Stimulated activated CD8-positive, alpha-beta memory T cell treated with anti-CD3 and anti-CD28 coated beads, Interleukin-12 subunit alpha, Interleukin-12 subunit beta, amount 100 ng/mL, for 1 hour (primary cell): ENCODE measurements at regions not wholly inside any gene's neighbourhood (a gene's known extent, or its start where the extent isn't known, plus 50 kb on each side); places are given as distances from the start of the nearest gene placed in this dataset.
"Not testable (repeated sequence)": the region's sequence is repeated elsewhere in the genome, so short reads cannot be mapped to it uniquely, and the experiment has no call there.

Experiments
- DNase-seq: peaks from one replicate; pipeline ENCODE4 v3.0.0-alpha.2; 2020; ENCODE audit warnings: low read depth

- DNase-seq, result no peak
These were observed 118.8 kb upstream of the PBX1 start for GRCh38 chr1:164440232-164440631.

DNA sequence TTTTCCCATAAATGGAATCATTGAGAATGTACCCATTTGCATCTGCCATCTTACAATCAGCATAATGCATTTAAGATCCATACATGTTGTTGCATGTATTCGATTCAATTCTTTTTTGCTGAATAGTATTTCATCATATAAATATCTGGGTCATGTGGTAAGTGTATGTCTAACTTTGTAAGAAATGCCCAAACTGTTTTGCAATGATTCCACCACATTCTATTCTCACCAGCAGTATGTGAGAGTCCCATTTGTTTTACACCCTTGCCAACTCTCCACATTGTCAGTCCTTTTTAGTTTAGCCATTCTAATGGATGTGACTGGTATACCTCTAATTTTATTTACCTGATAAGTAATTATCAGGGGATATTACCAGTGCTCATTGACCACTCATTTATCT is 115.8 kb upstream of the PBX1 start:
- no peak for DNase-seq

GRCh38 chr1:164443836-164444235 is 115.1 kb upstream of the PBX1 start:
- DNase-seq, result no peak

DNA sequence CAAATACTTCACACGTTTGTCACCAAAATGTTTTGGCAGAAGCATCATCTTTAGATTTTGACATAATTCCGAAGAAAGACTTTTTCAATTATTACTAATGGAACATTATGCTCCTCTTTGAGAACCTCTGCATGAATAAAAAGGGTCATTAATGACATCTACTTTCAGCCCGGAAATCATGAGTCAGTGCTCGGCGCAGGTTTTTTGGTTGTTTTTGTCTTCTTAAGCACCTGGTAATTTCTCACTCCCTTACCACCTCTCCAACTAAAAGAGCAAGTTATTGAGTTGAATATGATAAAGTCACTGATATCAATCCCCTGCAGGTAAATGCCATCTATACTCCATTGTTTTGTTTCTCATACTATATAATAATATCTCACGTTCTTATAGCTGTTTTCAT is 113.0 kb upstream of the PBX1 start:
- no peak for DNase-seq

DNA sequence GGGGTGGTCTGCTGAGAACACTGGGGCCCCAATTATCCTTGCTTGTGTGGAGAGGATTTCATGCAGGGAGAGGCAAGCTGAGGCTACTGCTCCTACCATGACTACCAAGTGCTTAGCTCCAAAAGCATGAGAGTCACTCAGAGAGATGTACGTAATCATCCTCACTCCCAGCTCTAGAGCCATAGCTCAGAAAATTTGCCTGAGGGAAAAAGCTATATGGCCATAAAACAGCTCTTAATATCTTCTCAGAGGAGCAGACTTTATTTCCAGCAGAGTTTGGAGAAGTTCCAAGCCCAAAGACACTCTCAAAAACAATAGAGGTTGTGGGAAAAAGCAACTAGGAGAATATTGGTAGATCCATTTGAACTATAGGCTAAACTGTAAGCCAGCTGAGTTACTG is 106.4 kb upstream of the PBX1 start:
- DNase-seq, result no peak

GRCh38 chr1:164456272-164456671 is 102.7 kb upstream of the PBX1 start:
- no peak for DNase-seq

GRCh38 chr1:164459176-164459575 is 99.8 kb upstream of the PBX1 start:
- DNase-seq, result not testable (repeated sequence)

- DNase-seq, result no peak
These were observed 93.0 kb upstream of the PBX1 start for GRCh38 chr1:164466001-164466421.

GRCh38 chr1:164466429-164466828 is 92.6 kb upstream of the PBX1 start:
- no peak for DNase-seq

DNA sequence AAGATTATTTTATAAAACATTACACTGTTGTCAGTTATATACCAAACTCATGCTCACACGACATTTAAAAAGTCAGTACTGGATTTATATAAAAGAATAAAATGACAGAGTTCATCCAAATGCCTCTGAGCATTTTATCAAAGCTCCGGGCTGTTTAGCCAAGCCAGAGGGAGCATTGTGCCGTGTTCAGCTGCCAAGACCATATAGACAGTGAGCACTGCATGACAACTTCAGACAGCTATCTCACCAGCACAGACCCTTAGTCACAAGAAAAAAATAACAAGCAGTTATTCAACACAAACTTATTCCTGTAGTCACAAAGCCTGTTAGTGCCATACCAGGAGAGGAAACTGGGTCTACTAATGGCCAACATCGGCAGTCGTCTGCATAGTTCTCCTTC is 88.0 kb upstream of the PBX1 start:
- DNase-seq, result no peak

- no peak for DNase-seq
These were observed 86.1 kb upstream of the PBX1 start for GRCh38 chr1:164472841-164473240.

DNA sequence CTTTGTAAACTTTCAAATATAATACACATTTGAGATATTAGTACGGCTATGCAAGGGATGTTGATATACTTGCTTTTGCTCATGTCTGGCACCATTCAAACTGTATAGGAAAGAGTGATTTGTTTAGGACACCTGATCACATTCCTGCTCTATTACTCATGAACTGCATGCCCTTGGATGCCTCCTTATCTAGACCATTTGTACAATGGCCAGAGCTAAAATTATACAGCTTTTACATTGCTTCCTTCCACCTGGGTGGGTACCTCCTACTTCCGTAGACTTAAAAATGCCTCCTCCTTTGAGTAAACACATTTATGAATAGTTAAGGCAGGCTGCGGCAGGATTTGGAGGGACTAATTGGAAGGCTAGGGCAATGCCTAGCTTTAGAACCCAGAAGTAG is 85.4 kb upstream of the PBX1 start:
- DNase-seq, result no peak

- DNase-seq, result no peak
These were observed 83.2 kb upstream of the PBX1 start for GRCh38 chr1:164475834-164476233.

DNA sequence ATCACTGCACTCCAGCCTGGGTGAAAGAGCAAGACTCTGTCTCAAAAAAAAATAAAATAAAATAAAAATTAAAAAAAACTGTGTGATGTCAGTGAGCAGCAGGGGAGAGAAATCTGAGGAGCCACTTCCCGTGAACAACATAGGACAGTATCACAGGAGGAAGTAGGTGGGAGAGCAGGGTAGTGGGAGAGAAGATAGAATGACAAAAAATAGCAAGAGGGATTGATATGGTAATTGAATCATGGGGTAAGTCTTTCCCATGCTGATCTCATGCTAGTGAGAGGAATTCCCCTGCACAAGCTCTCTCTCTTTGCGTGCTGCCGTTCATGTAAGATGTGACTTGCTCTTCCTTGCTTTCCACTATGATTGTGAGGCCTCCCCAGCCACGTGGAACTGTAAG is 81.6 kb upstream of the PBX1 start:
- DNase-seq, result no peak

GRCh38 chr1:164479242-164479641 is 79.7 kb upstream of the PBX1 start:
- no peak for DNase-seq

DNA sequence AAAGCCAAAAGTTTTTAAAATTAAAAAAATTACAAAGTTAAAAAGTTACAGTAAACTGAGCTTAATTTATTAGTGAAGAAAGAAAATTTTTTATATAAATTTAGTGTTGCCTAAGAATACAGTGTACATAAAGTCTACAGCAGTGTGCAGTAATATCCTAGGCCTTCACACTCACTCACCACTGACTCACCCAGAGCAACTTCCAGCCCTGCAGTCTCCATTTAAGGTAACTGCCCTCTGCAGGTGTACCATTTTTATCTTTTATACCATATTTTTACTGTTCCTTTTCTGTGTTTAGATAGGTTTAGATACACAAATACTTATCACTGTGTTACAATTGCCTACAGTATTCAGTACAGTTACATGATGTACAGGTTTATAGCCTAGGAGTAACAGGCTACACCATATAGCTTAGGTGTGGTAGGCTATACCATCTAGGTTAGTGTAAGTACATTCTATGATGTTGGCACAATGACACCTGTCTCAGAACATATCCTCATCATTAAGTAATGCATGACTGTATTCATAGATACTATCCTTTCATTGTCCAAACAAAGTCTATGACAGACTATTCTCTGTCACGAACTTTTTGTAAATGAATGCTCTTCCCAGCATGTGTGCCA is 78.6 kb upstream of the PBX1 start:
- DNase-seq, result no peak

GRCh38 chr1:164495905-164496304 is 63.1 kb upstream of the PBX1 start:
- no peak for DNase-seq

DNA sequence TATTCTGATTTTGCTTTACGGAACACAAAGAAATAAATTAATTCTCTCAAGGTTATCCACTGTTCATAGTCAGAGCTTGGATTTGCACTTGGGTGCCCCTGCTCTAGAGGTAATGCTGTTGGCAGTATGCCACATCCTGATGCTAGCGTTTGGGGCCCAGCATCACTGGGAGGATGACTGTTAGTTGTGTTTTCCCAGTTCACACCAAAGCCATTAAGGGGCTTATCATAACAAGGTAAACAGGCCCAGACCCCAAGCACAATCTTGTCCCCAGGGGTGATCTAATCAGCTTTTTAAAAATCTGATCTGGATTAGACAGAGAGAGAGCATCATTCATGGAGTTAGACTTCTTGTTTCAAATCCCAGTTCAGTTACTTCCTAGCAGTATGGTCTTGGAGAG is 60.2 kb upstream of the PBX1 start:
- no peak for DNase-seq

GRCh38 chr1:164504749-164505148 is 54.2 kb upstream of the PBX1 start:
- no peak for DNase-seq
